Stimulated activated naive CD8-positive, alpha-beta T cell treated with anti-CD3 and anti-CD28 coated beads, Interleukin-15, Interleukin-2, amounts not matched to agents 100 ng/mL and 50 ng/mL, for 24 hours (primary cell): ENCODE measurements at regions not wholly inside any gene's neighbourhood (a gene's known extent, or its start where the extent isn't known, plus 50 kb on each side); places are given as distances from the start of the nearest gene placed in this dataset.

Experiments
- H3K27ac Mint-ChIP-seq: one replicate; pipeline ENCODE4 v1.8.0; 2021; ENCODE audit warnings: mild to moderate bottlenecking, mixed read lengths
- H3K27me3 Mint-ChIP-seq: one replicate; pipeline ENCODE4 v1.8.0; 2021; ENCODE audit warnings: mixed read lengths
- H3K36me3 Mint-ChIP-seq: one replicate; pipeline ENCODE4 v1.8.0; 2021; ENCODE audit warnings: low read depth, mixed read lengths
- H3K4me1 Mint-ChIP-seq: one replicate; pipeline ENCODE4 v1.8.0; 2021; ENCODE audit warnings: low read depth, mixed read lengths
- H3K4me3 Mint-ChIP-seq: one replicate; pipeline ENCODE4 v1.8.0; 2021; ENCODE audit warnings: mild to moderate bottlenecking, mixed read lengths
- H3K9me3 Mint-ChIP-seq: one replicate; pipeline ENCODE4 v1.8.0; 2021; ENCODE audit warnings: mixed read lengths

DNA sequence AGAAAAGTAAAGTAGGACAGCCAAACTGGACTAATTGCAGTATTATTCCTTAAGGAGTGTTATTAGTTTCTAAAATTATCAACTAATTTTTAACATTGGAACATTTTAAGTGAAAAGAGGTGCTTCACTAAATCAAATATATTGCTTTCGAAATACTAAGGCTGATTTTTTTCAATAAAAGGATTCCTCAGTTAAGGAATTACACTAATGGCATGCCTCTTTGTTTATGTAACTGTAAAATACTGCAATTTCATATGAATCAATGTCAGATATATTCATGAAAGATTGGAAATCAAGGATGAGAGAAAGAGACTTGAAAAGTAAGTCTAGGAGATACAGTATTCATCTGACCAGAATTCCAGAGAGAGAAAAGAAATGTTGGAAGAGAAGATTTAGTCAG is 129.8 kb downstream of the TANC2 start:
- no peaks in the 10 kb centered on the region for H3K27me3 Mint-ChIP-seq
- H3K36me3 Mint-ChIP-seq: no peaks in the 10 kb centered on the region
- H3K4me3 Mint-ChIP-seq: no peak overlapping the region
- no peaks in the 10 kb centered on the region for H3K4me1 Mint-ChIP-seq
- H3K9me3 Mint-ChIP-seq: no peaks in the 10 kb centered on the region
- H3K27ac Mint-ChIP-seq: no peak overlapping the region

DNA sequence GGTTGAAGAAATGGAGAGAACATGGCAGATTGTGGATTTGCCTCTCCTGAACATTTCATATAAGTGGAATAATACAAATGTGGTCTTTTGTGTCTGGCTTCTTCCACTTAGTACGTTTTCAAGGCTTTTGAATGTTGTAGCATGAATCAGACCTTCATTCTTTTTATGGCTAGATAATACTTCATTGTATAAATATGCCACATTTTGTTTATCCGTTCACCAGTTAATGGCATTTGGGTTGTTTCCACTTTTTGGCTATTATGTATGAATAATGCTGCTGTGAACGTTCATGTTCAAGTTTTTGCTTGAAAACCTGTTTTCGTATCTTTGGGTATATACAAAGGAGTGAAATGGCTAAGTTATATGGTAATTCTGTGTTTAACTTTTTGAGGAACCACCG is 130.4 kb downstream of the TANC2 start:
- H3K4me1 Mint-ChIP-seq: no peaks in the 10 kb centered on the region
- H3K36me3 Mint-ChIP-seq: no peaks in the 10 kb centered on the region
- no peaks in the 10 kb centered on the region for H3K9me3 Mint-ChIP-seq

DNA sequence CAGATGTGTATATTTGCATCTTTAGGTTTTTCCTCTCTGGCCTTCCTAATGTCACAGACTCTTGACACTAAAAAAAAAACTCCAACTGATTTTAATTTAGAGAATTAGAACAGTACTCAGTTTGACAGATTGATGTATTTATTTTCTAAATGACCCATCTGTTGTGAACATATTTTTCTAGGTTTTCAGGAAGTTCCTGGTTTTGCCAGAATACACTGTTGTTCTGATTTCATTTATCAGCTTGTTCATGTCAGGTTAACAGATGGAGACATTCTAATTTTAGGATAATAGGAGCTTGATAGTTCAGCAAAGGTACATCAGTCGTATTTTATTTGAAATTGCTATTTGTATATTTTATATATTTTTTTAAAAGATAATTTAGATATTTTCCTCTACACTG is 133.4 kb downstream of the TANC2 start:
- Mint-ChIP-seq H3K9me3 (no peaks in the 10 kb centered on the region), H3K36me3 (no peaks in the 10 kb centered on the region), H3K27me3 (no peaks in the 10 kb centered on the region), H3K4me1 (no peaks in the 10 kb centered on the region), H3K27ac (no peak overlapping the region), H3K4me3 (no peak overlapping the region)

More for the DNA sequence above, 130.4 kb downstream of the TANC2 start:
- no peak overlapping the region for H3K4me3 Mint-ChIP-seq
- H3K27ac Mint-ChIP-seq: no peak overlapping the region
- H3K27me3 Mint-ChIP-seq: no peaks in the 10 kb centered on the region

DNA sequence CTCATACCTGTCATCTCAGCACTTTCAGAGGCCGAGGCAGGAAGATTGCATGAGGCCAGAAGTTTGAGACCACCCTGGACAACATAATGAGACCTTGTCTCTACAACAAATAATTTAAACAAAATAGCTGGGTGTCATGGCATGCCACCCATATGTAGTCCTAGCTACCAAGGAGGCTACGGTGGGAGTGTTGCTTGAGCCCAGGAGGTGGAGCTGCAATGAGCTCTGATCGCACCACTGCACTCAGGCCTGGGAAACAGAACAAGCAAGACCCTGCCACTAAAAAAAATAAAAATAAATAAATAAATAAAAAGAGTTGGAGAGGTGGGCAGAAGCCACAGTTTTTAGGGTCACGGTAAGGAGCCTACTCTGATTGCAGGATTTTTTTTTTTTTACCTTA is 136.0 kb downstream of the TANC2 start:
- H3K4me3 Mint-ChIP-seq: no peak overlapping the region
- no peaks in the 10 kb centered on the region for H3K9me3 Mint-ChIP-seq
- H3K36me3 Mint-ChIP-seq: no peaks in the 10 kb centered on the region
- no peak overlapping the region for H3K27ac Mint-ChIP-seq
- no peaks in the 10 kb centered on the region for H3K4me1 Mint-ChIP-seq
- H3K27me3 Mint-ChIP-seq: no peaks in the 10 kb centered on the region

DNA sequence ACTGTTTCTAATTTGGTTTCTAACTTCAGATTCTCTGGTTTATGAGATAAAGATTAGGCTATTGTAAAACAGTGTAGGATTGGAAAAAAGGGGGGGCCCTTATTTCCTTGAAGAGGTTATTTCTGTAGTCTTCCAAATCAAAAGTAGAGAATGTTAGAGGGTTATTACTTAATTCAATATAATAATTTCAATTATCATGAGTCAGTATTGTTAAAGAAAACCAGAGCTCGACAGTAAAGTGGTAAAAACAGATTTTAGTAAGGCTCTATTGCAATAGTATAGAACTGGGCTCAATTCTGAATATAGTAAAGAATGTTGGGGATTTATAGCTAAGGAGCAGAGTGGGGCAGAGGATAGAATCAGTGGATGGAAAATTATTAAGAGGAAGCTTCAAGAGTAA is 140.0 kb downstream of the TANC2 start:
- Mint-ChIP-seq H3K36me3 (no peaks in the 10 kb centered on the region), H3K4me1 (no peaks in the 10 kb centered on the region), H3K4me3 (no peak overlapping the region), H3K9me3 (no peaks in the 10 kb centered on the region), H3K27ac (no peak overlapping the region), H3K27me3 (no peaks in the 10 kb centered on the region)

DNA sequence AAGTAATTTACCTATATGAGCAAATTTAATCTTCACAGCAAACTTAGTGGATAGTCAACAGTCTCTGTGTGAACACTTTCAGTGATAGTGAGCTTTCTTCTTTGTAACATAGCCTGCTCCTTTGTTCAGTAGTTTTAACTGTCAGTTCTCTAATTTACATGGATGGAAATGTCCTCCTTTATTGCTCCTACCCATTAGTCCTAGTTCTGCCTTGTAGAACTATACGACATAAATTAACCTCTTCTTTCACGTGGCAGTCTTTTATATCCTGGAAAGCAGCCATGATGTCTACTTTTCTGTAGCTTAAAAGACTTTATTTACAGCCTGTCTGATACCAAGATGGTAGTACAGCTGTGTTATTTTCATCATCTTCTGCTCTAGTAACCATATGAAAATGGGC is 143.6 kb downstream of the TANC2 start:
- no peaks in the 10 kb centered on the region for H3K9me3 Mint-ChIP-seq
- no peak overlapping the region for H3K27ac Mint-ChIP-seq
- H3K36me3 Mint-ChIP-seq: no peaks in the 10 kb centered on the region
- H3K4me3 Mint-ChIP-seq: no peak overlapping the region
- H3K27me3 Mint-ChIP-seq: no peaks in the 10 kb centered on the region
- no peaks in the 10 kb centered on the region for H3K4me1 Mint-ChIP-seq

DNA sequence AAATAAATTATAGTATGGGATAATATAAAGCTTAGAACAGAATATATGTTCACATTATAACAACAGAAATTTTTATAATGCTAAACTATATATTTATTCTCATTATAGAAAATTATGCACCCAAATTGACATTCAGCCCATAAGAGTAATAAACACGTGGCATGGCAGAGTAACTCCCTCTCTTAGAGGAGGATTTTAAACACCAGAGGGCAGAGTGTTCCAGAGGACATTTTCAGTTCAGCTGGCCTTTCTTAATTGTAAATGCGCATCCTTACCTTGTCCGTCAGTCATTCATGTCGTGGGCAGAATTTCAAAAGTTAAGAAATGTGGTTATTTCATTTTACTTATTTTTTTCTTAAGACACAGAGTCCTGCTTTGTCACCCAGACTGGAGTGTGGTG is 147.1 kb downstream of the TANC2 start:
- Mint-ChIP-seq H3K9me3 (no peaks in the 10 kb centered on the region), H3K27ac (no peak overlapping the region), H3K4me3 (no peak overlapping the region), H3K27me3 (no peaks in the 10 kb centered on the region), H3K36me3 (no peaks in the 10 kb centered on the region), H3K4me1 (no peaks in the 10 kb centered on the region)

DNA sequence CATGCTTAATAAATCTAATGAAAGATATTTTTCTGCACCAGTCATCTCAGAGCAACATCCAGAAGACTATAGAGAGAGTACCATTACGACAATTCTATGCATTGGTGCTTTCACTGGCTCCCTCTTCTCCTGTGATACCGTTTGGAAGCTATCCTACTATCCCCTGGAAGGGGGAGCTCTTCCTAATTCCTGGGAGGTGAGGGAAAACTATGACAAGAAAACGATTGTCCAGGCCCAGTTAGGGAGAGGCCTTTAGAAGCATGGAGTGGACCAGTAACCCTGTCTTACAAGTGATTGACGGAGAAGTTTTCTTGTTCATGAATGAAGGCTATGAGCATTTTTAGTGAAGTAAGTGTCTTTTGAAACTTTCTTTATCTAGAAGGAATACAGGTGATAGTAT is 150.2 kb downstream of the TANC2 start:
- Mint-ChIP-seq H3K4me3 (no peak overlapping the region), H3K36me3 (no peaks in the 10 kb centered on the region), H3K27me3 (no peaks in the 10 kb centered on the region), H3K4me1 (no peaks in the 10 kb centered on the region), H3K27ac (no peak overlapping the region), H3K9me3 (no peaks in the 10 kb centered on the region)

DNA sequence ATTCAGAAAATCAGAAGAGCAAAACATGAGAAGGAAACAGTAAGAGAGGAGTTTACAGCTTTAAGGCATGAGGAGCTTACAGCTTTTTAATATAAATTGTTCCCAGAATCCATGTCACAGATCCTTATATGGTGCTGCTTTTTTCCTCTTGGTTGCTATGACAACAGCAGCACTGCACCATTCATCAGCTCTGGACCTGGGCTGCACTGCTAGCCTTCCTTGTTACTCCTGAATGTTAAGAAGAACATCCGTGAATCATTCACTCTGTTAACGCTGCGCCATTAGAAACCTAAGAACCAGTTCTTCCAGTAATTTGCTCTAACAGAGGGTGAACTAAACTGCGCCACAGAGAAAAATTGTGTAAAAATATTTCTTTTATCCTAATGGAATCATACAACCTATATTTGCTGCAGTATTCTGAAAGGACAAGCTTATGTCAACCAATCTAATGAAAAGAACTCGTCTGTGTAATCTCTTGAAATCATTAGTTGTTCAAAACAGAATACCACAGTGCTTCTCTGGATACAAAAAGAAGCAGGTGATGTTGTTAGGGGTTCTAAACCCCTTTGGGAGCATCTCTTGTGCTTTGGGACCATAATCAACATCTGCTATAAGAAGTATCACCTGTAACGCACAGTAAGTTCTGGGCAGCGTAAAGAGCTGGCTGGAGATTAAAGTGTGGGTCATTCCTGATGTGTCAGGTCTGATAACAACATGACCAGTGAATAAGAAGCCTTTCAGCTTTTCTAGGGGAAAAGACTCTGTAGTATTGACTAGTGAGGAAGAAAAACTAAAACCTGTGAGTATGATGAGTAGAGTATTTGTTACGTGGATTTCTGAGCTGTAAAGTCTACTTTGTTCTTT is 151.2 kb downstream of the TANC2 start:
- H3K4me1 Mint-ChIP-seq: no peaks in the 10 kb centered on the region
- no peak overlapping the region for H3K4me3 Mint-ChIP-seq
- no peaks in the 10 kb centered on the region for H3K27me3 Mint-ChIP-seq
- H3K9me3 Mint-ChIP-seq: no peaks in the 10 kb centered on the region
- no peak overlapping the region for H3K27ac Mint-ChIP-seq
- H3K36me3 Mint-ChIP-seq: no peaks in the 10 kb centered on the region

DNA sequence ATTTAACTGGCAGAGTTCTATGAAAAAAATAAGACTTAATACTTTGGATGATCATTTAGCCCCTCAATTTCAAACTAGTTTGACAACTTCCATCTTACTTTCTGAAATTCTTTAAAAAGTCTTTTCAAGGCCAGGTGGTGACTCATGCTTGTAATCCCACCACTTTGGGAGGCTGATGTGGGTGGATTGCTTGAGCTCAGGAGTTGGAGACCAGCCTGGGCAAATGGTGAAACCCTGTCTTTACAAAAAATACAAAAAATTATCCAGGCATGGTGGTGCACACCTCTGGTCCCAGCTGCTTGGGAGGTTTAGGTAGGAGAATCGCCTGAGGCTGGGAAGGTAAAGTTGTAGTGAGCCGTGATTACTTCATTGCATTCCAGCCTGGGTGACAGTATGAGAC is 154.4 kb downstream of the TANC2 start:
- H3K36me3 Mint-ChIP-seq: no peaks in the 10 kb centered on the region
- H3K4me3 Mint-ChIP-seq: no peak overlapping the region
- H3K27me3 Mint-ChIP-seq: no peaks in the 10 kb centered on the region
- no peak overlapping the region for H3K27ac Mint-ChIP-seq
- no peaks in the 10 kb centered on the region for H3K4me1 Mint-ChIP-seq
- no peaks in the 10 kb centered on the region for H3K9me3 Mint-ChIP-seq

DNA sequence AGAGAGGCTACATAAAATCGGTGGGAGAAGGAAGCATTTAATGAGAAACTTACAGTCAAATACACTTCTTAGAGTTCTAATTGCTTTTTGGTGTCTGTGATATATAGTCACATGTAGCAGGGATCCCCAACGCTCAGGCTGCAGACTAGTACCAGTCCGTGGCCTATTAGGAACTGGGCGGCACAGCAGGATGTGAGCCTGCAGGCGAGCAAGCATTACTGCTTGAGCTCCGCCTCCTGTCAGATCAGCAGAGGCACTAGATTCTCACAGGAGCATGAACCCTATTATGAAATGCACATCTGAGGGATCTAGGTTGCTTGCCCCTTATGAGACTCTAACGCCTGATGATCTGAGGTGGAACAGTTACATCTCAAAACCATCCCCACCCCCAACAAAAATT is 158.5 kb downstream of the TANC2 start:
- Mint-ChIP-seq H3K27ac (no peak overlapping the region), H3K9me3 (no peaks in the 10 kb centered on the region), H3K36me3 (no peaks in the 10 kb centered on the region)

DNA sequence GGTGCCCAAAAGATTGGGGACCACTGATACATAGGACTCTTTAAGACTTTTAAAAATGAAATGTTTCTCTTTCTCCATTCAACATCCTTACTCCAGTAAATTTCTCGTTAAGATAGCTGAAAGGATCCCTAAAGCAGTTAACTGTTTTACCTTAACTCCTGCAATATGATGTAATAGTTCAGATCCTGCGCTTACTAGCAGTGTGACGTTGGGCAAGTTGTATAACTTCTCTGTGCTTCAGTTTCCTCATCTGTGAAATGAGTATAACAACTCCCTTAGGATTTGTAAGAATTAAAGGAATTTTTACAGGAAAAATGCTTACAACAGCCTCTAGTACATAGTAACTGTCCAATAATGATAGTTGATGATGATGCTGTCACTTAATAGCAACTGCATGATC is 158.9 kb downstream of the TANC2 start:
- no peaks in the 10 kb centered on the region for H3K27me3 Mint-ChIP-seq
- H3K36me3 Mint-ChIP-seq: no peaks in the 10 kb centered on the region
- H3K27ac Mint-ChIP-seq: no peak overlapping the region
- H3K4me3 Mint-ChIP-seq: no peak overlapping the region
- H3K9me3 Mint-ChIP-seq: no peaks in the 10 kb centered on the region
- H3K4me1 Mint-ChIP-seq: no peaks in the 10 kb centered on the region

More for the DNA sequence above, 158.5 kb downstream of the TANC2 start:
- H3K4me1 Mint-ChIP-seq: no peaks in the 10 kb centered on the region
- H3K27me3 Mint-ChIP-seq: no peaks in the 10 kb centered on the region
- no peak overlapping the region for H3K4me3 Mint-ChIP-seq

DNA sequence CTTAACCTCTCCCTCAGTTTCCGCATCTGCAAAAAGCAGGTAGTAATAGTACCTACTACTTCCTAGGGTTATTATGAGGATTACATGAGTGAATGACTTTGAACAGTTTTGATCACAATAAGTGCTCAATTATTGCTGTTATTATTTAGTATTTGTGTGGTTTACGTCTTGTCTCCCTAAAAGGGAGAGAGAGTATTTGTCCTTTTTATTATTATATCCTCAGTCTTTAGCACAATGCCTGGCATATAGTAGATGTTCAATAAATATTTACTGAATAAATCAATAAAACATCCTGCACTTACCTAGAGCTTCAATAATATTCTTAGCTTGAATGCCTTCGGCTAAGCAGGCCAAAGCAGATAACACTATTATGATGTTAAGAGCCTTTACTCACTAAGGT is 160.0 kb downstream of the TANC2 start:
- Mint-ChIP-seq H3K4me1 (no peaks in the 10 kb centered on the region), H3K27me3 (no peaks in the 10 kb centered on the region), H3K27ac (no peak overlapping the region), H3K4me3 (no peak overlapping the region), H3K36me3 (peaks cover 4% of the 10 kb centered on the region), H3K9me3 (no peaks in the 10 kb centered on the region)

DNA sequence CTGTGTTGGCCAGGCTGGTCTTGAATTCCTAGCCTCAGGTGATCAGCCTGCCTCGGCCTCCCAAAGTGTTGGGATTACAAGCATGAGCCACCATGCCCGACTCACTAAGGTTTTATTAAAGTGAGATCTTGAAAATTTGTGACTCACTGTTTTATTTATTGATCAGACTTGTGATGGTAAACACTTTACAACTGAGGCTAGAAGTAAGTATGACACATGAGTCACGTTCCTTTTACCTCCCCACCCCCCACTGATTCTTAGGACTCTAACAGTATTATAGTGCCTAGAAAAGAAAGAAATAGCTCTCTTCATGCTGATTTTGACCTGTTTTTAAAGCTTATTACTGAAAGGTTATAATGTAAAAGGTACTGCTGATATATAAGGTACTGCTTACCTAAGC is 160.6 kb downstream of the TANC2 start:
- Mint-ChIP-seq H3K36me3 (peaks cover 5% of the 10 kb centered on the region), H3K27ac (no peak overlapping the region), H3K9me3 (no peaks in the 10 kb centered on the region), H3K4me1 (no peaks in the 10 kb centered on the region), H3K4me3 (no peak overlapping the region), H3K27me3 (no peaks in the 10 kb centered on the region)

DNA sequence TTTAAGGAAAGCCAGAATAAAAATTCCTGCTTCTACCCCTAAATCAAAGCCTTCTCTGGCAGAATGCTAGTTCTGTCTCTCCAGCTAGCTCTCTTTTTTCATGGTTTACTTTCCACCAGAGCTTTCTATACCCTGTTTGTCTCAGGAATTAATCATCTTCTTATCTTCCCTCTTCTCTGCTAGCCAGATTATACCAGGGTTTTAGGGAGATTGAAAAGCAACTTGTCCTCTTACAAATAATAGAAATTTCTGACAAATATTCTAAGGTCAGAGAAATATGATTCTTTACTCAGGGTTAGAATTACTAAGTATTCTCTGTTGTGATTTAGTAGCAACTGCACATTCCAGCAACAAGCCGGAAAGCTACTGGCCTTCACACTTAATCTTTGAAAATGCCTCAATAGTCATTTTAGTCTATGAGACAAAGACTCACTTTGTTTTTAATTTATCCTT is 166.4 kb downstream of the TANC2 start:
- H3K27me3 Mint-ChIP-seq: no peaks in the 10 kb centered on the region
- peaks cover 5% of the 10 kb centered on the region for H3K36me3 Mint-ChIP-seq
- no peak overlapping the region for H3K4me3 Mint-ChIP-seq
- H3K9me3 Mint-ChIP-seq: no peaks in the 10 kb centered on the region
- H3K27ac Mint-ChIP-seq: no peak overlapping the region
- no peaks in the 10 kb centered on the region for H3K4me1 Mint-ChIP-seq

DNA sequence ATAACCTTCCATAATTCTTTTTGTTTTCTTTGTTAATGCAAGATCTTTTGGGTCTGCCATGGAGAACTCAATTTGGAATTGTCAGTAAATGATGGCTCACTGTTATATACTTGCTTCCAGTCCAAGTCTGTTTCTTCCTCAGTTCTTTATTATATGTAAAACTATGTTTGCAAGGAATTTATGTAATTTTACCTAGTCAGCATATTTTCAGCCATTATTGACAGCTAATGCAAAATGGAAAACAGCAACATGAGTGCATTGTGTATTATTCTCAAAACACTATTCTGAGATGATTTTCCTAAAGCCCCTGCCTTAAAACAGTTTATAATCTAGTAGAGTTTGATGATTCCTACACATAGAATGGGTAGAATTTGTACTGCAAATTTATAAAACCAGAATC is 167.5 kb downstream of the TANC2 start:
- no peak overlapping the region for H3K4me3 Mint-ChIP-seq
- no peaks in the 10 kb centered on the region for H3K27me3 Mint-ChIP-seq
- no peak overlapping the region for H3K27ac Mint-ChIP-seq
- H3K4me1 Mint-ChIP-seq: no peaks in the 10 kb centered on the region
- peaks cover 5% of the 10 kb centered on the region for H3K36me3 Mint-ChIP-seq
- H3K9me3 Mint-ChIP-seq: no peaks in the 10 kb centered on the region
